HG03558 (cell line): ENCODE measurements at regions not wholly inside any gene's neighbourhood (a gene's known extent, or its start where the extent isn't known, plus 50 kb on each side); places are given as distances from the start of the nearest gene placed in this dataset.
"Not testable (repeated sequence)": the region's sequence is repeated elsewhere in the genome, so short reads cannot be mapped to it uniquely, and the experiment has no call there.

ENCODE experiments used
- ATAC-seq: cut with Tn5 transposase; IDR thresholded peaks from one replicate; pipeline ENCODE4 v1.9.1; 2021; ENCODE audit warnings: moderate number of reproducible peaks; ENCODE audit not compliant: unreplicated experiment; ENCODE audit errors: extremely low read depth

DNA sequence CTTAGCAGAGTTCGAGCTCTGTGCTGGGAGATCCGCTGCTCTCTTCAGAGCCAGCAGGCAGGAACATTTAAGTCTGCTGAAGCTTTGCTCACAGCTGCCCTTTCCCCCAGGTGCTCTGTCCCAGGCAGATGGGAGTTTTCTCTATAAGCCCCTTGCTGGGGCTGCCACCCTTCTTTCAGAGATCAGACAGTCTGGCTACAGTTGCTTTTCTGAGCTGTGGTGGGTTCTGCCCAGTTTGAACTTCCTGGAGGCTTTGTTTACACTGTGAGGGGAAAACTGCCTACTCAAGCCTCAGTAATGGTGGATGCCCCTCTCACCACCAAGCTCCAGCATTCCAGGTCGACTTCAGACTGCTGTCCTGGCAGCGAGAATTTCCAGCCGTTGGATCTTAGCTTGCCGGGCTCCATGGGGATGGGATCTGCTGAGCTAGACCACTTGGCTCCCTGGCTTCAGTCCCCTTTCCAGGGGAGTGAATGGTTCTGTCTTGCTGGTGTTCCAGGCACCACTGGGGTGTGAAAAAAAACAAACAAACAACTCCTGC is 222.7 kb downstream of the UTRN start:
- ATAC-seq: not testable (repeated sequence)

DNA sequence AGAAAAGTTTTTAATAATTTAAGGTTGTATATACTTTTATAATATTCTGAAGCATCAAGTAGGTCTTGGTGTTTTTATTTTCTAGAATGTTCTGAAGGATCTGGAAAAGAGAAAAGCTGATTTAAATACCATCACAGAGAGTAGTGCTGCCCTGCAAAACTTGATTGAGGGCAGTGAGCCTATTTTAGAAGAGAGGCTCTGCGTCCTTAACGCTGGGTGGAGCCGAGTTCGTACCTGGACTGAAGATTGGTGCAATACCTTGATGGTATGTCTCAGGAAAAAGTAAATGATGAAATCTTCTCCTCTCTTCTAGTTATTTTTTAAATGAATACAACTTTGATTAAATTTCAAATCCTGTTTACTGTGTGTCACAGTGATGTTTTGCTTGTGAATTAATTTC is 225.7 kb downstream of the UTRN start:
- ATAC-seq: no peak

DNA sequence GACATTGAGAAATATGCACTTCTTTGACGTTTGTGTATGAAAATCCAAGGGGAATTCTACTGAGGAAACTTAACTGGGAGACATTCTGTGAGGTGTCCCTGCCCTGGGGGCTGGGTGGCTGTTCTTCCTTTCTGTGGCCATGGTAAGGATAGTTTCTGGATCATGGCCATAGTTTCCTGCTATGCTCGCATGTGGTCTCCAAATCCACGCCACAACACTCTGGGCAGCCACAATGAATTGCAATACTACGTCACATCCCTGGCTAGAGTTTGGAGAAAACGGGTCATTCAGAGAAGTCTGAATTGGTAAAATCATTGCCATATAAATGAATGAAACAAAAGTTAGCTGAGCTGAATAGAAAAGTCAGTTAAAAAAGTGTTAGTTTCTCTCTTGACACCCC is 230.6 kb downstream of the UTRN start:
- no peak for ATAC-seq

DNA sequence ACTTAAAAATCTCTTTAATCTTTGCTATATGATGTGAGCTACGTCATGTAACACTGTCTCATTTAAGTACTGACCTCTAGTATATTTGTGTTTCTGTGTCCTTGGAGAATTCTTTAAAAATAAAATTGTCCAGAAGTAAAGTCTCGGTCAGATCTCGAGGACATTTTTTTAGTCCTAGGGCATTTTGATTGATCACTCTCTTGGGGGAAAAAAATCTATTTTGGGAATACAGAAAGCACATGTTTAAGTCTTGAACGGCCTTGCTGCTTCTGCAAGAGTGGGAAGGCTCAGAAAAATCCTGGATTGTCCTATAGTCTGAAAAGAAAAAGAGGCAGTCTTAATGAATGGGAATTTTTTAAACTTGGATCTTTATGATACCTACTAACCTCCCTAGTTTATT is 234.3 kb downstream of the UTRN start:
- no peak for ATAC-seq

DNA sequence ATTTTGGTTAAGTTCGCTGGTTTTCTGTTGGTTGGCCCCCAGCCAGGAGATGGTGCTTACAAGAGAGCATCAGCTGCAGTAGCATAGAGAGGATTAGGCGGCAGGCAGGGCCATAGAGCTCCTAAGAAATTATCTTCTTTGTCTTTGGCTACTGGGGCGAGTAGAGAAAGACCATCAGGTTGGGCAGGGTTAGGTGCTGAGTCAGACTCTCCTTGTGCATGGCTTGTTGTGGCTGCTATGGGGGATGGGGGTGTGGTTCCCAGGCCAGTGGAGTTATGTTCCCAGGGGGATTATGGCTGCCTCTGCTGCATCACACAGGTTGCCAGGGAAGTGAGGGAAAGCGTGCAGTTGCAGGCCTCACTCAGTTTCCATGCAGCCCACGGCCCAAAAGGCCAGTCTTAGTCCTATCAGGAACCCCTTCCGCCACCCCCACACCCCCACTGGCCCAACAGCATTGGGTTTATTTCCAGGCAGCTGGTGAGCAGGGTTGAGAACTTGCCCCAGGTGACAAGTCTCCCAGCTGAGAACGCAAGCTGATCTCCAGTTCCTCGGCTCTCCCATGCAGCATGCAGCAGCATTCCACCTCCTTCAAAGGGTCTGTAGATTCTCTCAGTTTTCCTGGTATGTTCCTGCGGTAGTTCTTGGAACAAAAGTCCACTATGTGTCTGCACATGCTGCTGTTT is 243.7 kb downstream of the UTRN start:
- ATAC-seq: no peak

DNA sequence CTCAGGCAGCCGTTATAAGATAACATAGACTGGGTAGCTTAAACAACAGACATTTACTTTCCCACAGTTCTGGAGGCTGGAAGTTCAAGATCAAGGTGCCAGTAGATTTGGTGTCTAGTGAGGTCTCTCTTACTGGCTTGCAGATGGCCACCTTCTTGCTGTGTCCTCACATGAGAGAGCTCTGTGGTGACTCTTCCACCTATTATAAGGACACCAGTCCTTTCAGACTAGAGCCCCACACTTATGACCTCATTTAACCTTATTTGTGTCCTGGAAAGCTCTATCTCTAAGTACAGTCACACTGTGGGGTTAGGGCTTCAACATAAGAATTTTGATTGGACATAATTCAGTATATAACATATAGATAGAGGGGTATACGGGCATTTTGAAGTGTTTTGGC is 245.0 kb downstream of the UTRN start:
- no peak for ATAC-seq

DNA sequence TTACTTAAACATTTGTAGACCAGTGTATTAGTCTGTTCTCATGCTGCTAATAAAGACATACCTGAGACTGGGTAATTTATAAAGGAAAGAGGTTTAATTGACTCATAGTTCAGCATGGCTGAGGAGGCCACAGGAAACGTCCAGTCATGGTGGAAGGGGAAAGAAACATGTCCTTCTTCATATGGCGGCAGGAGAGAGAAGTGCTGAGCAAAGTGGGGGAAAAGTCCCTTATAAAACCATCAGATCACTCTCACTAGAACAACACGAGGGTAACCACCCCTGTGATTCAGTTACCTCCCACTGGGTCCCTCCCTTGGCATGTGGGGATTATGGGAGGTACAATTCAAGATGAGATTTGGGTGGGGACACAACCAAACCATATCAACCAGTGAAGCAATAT is 247.1 kb downstream of the UTRN start:
- ATAC-seq: not testable (repeated sequence)

DNA sequence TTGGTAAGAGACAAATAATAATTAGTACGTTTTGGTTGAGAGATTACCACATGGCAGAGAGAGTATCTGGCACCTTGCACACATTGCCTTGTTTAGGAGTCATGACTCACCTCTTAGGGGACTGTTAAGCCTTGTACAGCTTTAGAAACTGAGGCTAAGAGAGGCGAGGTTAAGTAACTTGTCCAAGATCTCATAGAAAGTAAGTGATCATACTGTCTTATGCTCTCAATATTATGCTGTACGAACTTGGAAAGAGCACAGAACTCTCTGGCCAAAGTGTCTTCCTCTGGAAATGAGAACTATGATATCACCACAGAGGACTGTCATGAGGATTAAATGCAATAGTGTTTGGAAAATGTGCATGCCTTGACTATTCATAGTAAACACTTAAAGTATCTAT is 249.0 kb downstream of the UTRN start:
- ATAC-seq: no peak

DNA sequence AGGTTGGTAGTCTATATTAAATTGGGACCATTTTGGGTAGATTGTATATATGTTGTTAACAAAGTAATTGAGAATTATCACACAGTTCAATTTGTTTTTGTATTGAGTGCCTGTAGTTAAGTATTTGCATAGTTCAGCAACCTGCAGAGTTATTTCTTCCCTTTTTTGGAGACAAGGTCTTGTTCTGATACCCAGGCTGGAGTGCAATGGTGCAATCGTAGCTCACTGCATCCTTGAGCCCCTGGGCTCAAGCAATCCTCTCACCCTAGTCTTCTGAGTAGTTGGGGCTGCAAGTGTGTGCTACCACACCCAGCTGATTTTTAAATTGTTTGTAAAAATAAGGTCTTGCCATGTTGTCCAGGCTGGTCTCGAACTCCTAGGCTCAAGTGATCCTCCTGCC is 250.5 kb downstream of the UTRN start:
- ATAC-seq: no peak

DNA sequence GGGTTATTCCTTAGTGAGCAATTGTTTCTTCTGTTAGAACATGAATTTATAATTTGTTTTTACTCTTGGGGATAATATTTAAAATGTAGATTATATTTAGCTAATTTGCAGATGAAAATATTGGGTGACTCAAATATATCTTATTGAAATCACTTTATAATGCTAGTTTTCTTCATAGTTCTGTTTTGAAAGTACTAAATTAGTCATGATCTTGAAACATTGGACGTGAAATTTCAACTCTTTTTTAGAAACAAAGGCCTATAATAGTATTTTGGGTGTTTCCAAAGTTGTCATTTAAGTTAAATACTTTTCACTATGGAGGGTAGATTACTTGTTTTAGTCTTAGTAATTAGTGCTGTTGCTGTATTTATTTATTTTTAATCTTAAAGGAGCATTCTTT is 250.9 kb downstream of the UTRN start:
- no peak for ATAC-seq

DNA sequence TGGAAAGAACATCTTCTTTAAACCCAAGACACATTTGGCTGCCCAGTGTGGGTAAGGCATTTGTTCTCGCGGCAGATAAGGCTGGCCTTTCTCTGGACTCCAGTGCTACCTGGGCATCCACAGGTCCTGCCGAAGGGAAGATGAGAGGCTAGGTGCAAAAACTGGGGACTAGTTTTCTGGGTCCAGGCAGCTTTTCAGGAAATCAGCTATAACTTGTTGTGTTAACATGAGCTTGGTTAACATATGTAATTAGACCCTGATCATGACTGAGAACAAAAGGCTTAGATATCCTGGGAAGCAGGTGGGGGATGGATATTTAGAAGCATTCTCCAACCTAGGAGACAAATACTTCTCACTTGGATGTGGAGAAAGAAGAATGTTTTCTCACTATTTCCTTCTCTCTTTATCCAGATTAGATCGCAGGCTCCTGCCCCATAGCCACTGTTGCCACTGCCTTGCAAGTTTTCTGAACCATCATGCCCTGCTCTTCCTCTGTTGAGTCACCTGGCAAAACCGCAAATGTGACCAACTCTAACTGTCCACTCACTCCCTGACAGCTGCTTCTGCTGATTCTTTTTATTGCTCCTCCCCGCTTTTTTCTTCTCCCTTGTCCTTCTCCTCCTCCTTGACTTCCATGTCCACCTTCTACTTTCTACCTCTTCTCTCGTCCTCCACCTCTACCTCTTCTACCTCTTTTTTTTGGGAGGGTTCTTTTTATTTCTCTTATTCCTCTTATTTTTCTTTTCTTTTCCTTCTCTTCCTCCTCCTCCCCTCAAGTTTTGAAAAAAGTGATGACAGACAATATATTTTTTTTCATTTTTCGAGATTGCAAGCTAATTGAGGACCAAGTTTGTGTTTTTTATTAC is 258.1 kb downstream of the UTRN start:
- ATAC-seq: no peak

DNA sequence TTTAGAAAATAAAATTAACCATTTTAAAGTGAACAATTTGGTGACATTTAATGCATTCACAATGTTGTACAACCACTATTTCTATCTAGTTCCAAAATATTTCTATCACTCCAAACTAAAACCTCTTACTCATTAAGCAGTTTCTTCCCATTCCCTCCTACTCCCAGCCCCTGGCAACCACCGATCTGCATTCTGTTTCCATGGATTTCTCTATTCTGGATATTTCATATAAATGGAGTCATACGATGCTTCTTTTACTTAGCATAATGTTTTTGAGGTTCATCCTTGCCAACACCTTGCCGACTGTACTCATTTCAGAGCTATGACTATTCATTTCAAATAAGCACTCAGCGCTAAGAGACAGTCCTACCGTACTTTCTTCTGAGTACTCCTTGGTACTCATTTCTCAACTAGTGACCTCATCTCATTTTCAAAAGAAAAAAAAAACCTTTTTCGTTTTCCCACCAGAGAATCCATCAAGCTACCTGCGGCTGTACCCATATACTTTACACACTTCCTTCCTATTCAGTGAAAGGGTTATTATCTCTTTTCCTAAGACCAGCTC is 259.2 kb downstream of the UTRN start:
- no peak for ATAC-seq

DNA sequence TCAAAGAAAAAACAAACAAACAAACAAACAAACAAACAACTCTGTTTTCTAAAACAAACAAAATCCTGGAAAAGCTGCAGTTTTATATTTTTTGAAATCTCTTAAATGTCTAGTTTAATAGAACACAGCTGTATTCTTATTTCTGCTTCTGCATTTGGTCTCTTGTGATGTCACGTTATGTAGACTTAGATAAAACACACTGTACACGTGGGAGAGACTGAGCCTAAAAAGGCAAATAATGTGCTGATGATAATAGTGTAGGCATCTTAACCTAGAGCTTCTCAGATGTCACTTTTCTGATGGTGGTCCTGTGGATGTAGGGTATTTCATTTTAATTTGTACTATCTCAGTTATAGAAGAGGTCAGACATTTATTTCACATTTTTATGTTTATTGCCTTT is 261.7 kb downstream of the UTRN start:
- ATAC-seq: no peak

DNA sequence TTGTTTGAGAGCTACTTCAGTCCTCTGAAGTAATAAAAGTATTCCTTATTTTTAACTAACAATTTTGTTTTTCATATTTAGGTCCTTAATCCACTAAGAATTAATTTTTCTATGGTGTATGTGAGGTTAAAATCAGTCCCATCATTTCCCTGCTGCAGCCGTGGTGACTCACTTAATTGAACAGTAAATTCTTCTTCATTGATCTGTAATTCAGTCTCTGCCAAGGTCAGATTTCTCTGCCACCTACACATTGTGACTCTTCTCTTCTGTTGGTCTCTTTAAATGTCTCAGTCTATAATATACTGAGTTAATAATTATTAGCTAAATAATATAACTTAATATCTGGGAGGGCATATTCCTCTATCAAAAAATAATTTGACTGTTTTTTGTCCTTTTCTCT is 262.3 kb downstream of the UTRN start:
- ATAC-seq: no peak

DNA sequence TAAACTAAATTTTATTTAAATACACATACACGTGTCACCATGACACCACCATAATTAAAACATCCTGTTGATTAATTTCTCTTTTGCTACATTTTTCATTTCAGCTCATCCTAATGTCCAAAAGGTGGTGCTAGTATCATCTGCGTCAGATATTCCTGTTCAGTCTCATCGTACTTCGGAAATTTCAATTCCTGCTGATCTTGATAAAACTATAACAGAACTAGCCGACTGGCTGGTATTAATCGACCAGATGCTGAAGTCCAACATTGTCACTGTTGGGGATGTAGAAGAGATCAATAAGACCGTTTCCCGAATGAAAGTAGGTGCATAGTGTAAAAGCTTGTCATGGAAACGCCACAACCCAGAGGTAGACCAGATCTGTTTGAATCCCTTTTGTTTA is 263.4 kb downstream of the UTRN start:
- no peak for ATAC-seq

DNA sequence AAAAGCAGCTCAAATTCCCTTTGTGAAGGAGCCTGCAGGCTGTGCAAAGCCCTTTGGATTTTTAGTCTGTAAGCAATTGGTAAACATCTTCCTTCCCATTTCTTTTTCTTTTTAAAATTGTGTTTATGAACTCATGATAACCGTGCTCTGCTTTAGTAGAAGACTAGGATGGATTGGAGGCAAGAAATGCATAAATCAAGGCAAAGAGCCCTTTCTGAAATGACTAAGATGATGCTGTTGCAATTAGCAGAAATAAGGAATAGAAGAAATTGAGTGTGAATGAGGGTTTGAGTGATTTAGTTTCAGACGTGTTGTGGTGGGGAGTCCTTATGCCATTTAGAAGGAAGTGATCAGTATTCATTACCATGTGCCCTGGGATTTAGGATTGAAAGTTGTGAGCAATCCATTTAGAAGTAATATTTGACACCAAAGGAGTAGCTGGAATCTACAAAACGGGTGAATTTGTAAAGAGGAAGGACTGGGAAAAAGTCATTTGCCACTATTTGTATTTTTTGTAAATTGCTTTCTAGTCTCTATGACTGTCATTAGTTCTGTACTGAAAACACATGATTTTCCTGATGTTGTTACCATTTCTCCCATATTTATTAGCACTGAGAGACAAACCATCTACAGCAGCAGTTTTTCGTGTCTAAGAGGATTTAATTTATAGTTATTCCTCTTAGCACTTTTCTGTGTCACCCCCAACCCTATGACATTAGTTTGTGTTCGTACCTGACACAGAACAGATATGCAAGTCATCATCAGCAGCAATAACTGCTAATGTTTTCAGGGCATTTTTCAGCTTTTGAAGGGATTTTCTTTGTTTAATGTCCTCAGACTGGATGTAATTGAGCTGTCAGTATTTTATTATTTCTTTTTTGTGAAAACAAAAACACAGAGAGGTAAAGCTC is 265.0 kb downstream of the UTRN start:
- ATAC-seq: no peak

DNA sequence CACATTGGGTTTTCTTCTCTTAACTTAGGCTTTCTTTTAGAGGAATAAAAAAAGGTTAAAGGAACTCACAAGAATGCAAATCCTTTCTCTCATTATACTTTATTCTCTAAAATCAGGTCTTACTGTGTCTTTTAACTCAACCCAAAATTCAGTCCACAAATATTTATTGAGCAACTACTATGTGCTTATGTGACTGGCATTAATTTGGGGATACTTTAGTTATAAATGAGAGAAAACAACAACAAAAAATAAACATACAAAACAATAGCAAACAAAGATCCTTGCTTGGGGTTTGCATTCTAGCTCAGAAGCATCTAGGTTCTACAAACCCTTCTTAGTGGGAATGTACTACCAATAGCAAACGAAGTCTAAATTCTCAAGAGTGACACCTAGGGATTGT is 266.2 kb downstream of the UTRN start:
- no peak for ATAC-seq

DNA sequence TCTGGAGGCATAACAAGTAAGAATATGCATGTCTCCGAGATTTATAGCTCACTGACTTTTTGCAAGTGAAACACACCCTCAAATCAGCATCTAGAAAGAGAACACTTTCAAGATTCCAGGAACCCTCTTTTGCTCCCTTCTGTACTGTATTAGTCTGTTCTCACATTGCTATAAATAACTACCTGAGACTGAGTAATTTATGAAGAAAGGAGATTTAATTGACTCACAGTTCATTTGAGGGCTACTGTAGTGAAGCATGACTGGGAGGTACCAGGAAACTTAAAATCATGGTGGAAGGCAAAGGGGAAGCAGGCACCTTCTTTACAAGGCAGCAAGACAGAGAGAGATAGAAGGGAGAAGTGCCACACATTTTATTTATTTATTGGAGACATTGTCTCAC is 269.9 kb downstream of the UTRN start:
- no peak for ATAC-seq

DNA sequence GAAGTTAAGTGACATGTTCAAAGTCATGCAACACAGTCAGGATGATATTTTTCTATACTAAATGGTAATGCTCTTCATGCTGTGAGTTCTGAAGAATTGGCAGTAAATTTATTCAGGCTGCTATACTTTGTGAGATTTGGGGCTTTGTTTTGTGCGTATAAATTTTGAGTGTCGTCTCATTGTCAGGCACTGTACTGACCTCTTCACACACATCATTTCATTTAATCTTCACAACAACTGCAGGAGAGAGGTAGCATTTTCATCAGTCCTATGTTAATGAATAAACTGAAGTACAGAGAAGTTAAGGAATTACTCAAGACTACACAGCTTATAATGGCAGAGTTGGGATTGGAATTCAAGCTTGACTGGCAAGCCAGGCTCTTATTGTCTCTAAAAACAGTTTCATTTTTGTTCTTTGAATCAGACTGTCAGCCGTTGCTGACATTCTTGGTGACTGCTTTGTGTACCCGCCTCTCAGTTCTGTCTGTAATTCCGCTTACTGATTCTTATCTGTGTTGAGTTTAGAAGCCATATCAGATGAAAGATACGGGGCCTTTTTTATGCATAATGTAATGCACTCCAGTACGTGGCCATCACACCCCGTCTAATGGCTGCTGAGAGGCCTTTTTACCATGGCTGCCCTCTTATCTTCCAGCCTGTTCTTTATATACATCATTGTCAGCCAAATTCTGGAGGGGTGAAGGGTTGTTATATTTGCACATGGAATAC is 274.9 kb downstream of the UTRN start:
- ATAC-seq: no peak
